Stomach (tissue), 4 donors: ENCODE measurements at regions not wholly inside any gene's neighbourhood (a gene's known extent, or its start where the extent isn't known, plus 50 kb on each side); places are given as distances from the start of the nearest gene placed in this dataset.

Experiments used
- EP300 ChIP-seq: sonication (generic); formaldehyde crosslinking; IDR thresholded peaks from one replicate; pipeline ENCODE4 v1.6.1; 2017; ENCODE audit warnings: antibody characterized with exemption
- POLR2A ChIP-seq, 4 donors: fragments of 450-650 bp; IDR thresholded peaks; one replicate each; pipeline ENCODE4 v1.6.1; 2016; ENCODE audit warnings: antibody characterized with exemption in 4 of 4, control low read depth in 2 of 4, mild to moderate bottlenecking in 1 of 4, moderate library complexity in 1 of 4
- POLR2AphosphoS5 ChIP-seq, 3 donors: sonication (generic); formaldehyde crosslinking; IDR thresholded peaks; one replicate each; pipeline ENCODE4 v1.6.1; 2016; ENCODE audit warnings: antibody characterized with exemption in 3 of 3
- TF ChIP-seq, protein P1 (sequence below), 7 experiments: fragments of 450-650 bp in 4 of 7; fragments of 200-600 bp in 3 of 7; sonication (generic) in 3 of 7; IDR thresholded peaks; one replicate each; pipeline ENCODE4 v1.5.1; 2016 to 2019; ENCODE audit warnings: antibody characterized with exemption in 7 of 7, control low read depth in 2 of 7, mild to moderate bottlenecking in 1 of 7

DNA sequence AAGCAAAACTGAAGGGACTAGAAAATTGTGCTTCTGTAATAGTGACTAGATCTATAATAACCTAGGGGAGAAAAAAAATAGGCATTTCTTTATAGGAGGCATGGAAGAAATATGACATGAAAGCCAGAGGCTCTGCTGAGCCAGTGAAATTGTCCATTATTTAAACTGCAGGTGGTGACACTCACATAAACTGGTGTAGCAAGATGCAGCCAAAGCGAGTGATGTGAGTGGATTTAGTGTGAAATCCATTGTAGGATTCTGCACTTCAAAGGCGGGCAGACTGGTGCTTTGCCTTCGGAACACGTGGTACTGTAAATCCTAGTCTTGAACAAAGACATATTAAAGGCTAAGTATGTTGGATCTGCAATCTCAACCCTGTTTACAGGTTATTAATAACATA, 361.9 kb downstream of the TBC1D4 start:
- TF ChIP-seq POLR2A (IDR thresholded peaks at IDR 0.05) (no peak), EP300 (no peak), POLR2AphosphoS5 (IDR thresholded peaks at IDR 0.05) (no peak)
- TF ChIP-seq, protein P1, sequence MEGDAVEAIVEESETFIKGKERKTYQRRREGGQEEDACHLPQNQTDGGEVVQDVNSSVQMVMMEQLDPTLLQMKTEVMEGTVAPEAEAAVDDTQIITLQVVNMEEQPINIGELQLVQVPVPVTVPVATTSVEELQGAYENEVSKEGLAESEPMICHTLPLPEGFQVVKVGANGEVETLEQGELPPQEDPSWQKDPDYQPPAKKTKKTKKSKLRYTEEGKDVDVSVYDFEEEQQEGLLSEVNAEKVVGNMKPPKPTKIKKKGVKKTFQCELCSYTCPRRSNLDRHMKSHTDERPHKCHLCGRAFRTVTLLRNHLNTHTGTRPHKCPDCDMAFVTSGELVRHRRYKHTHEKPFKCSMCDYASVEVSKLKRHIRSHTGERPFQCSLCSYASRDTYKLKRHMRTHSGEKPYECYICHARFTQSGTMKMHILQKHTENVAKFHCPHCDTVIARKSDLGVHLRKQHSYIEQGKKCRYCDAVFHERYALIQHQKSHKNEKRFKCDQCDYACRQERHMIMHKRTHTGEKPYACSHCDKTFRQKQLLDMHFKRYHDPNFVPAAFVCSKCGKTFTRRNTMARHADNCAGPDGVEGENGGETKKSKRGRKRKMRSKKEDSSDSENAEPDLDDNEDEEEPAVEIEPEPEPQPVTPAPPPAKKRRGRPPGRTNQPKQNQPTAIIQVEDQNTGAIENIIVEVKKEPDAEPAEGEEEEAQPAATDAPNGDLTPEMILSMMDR (IDR thresholded peaks at IDR 0.05): no peak
